GM23338 (cell line): ENCODE measurements at regions not wholly inside any gene's neighbourhood (a gene's known extent, or its start where the extent isn't known, plus 50 kb on each side); places are given as distances from the start of the nearest gene placed in this dataset.

Source experiments
- ATAC-seq: fragments of 200-7000 bp; cut with Tn5 transposase; 3 replicates; pipeline ENCODE4 v1.9.1; 2020
- DNase-seq: peaks from one replicate; pipeline ENCODE4 v3.0.0-alpha.2; 2015; ENCODE audit warnings: low spot score
- H2AFZ ChIP-seq: fragments of 200-600 bp; sonication (generic); 2 replicates; pipeline ENCODE4 v1.8.0; 2016; ENCODE audit warnings: antibody characterized with exemption, mild to moderate bottlenecking, moderate library complexity
- H3F3A ChIP-seq: fragments of 200-600 bp; sonication (generic); replicated peaks from 2 replicates; pipeline ENCODE4 v1.8.0; 2017; ENCODE audit warnings: antibody characterized with exemption, mixed run types, low read depth
- H3K27ac ChIP-seq: fragments of 200-600 bp; sonication (generic); 2 replicates; pipeline ENCODE4 v1.6.1; 2016; ENCODE audit warnings: low read depth
- H3K27me3 ChIP-seq: fragments of 200-600 bp; sonication (generic); 2 replicates; pipeline ENCODE4 v1.8.0; 2016; ENCODE audit warnings: mild to moderate bottlenecking, mixed run types, moderate library complexity; ENCODE audit not compliant: insufficient read depth
- H3K36me3 ChIP-seq: fragments of 200-600 bp; sonication (generic); 2 replicates; pipeline ENCODE4 v1.8.0; 2016; ENCODE audit warnings: mild to moderate bottlenecking; ENCODE audit not compliant: insufficient read depth
- H3K4me1 ChIP-seq: fragments of 200-600 bp; sonication (generic); 2 replicates; pipeline ENCODE4 v1.8.0; 2016; ENCODE audit warnings: mild to moderate bottlenecking, moderate library complexity; ENCODE audit not compliant: insufficient read depth
- H3K4me2 ChIP-seq: fragments of 200-600 bp; sonication (generic); 2 replicates; pipeline ENCODE4 v1.7.1; 2017; ENCODE audit warnings: mixed run types
- H3K4me3 ChIP-seq: fragments of 200-600 bp; sonication (generic); 2 replicates; pipeline ENCODE4 v1.6.1; 2016; ENCODE audit warnings: mixed run types
- H3K79me2 ChIP-seq: fragments of 200-600 bp; sonication (generic); replicated peaks from 2 replicates; pipeline ENCODE4 v1.8.0; 2017; ENCODE audit warnings: mild to moderate bottlenecking; ENCODE audit not compliant: insufficient read depth
- H3K9me2 ChIP-seq: fragments of 200-600 bp; sonication (generic); 2 replicates; pipeline ENCODE4 v1.8.0; 2017; ENCODE audit not compliant: insufficient read depth
- H4K20me1 ChIP-seq: fragments of 200-600 bp; sonication (generic); replicated peaks from 2 replicates; pipeline ENCODE4 v1.8.0; 2017; ENCODE audit warnings: mild to moderate bottlenecking; ENCODE audit not compliant: insufficient read depth
- H3K27ac Mint-ChIP-seq: 2 replicates; pipeline ENCODE4 v1.8.0; 2020; ENCODE audit warnings: inconsistent platforms, mild to moderate bottlenecking, moderate library complexity, mixed read lengths
- H3K27me3 Mint-ChIP-seq: 3 replicates; pipeline ENCODE4 v1.8.0; 2022; ENCODE audit warnings: low read depth, mild to moderate bottlenecking, moderate library complexity, mixed read lengths, inconsistent platforms; ENCODE audit not compliant: insufficient read depth, poor library complexity
- H3K36me3 Mint-ChIP-seq: 3 replicates; pipeline ENCODE4 v1.8.0; 2021; ENCODE audit warnings: low read depth, mild to moderate bottlenecking, inconsistent platforms, moderate library complexity, mixed read lengths
- H3K4me1 Mint-ChIP-seq: 3 replicates; pipeline ENCODE4 v1.8.0; 2020; ENCODE audit warnings: mild to moderate bottlenecking, inconsistent platforms, mixed read lengths
- H3K4me3 Mint-ChIP-seq: 3 replicates; pipeline ENCODE4 v1.8.0; 2021; ENCODE audit warnings: moderate library complexity, mild to moderate bottlenecking, inconsistent platforms, mixed read lengths
- H3K9me3 Mint-ChIP-seq: 3 replicates; pipeline ENCODE4 v1.8.0; 2020; ENCODE audit warnings: moderate library complexity, mild to moderate bottlenecking, inconsistent platforms, mixed read lengths
- CREB1 ChIP-seq: fragments of 250-450 bp; sonication (Bioruptor Pico); IDR thresholded peaks from 2 replicates; pipeline ENCODE4 v1.5.0; 2020; ENCODE audit warnings: low read depth, mild to moderate bottlenecking, moderate library complexity
- CTCF ChIP-seq, 2 experiments: fragments of 200-600 bp in 1 of 2; sonication (generic) in 1 of 2; conservative IDR thresholded peaks; 2 replicates each; pipeline versions ENCODE4 v1.5.1 to v1.6.1; 2016 to 2017; ENCODE audit warnings: antibody characterized with exemption in 2 of 2, low read depth in 2 of 2, mild to moderate bottlenecking in 2 of 2, moderate library complexity in 1 of 2
- ETS1 ChIP-seq: IDR thresholded peaks from 2 replicates; pipeline ENCODE4 v1.6.1; 2016; ENCODE audit warnings: antibody characterized with exemption
- EZH2 ChIP-seq: fragments of 200-600 bp; sonication (generic); IDR thresholded peaks from one replicate; pipeline ENCODE4 v1.8.0; 2017; ENCODE audit warnings: antibody characterized with exemption, mild to moderate bottlenecking, low read depth; ENCODE audit not compliant: unreplicated experiment
- EZH2phosphoT487 ChIP-seq: fragments of 200-600 bp; sonication (generic); IDR thresholded peaks from one replicate; pipeline ENCODE4 v1.8.1; 2018; ENCODE audit warnings: antibody characterized with exemption; ENCODE audit not compliant: unreplicated experiment
- NANOG ChIP-seq: IDR thresholded peaks from 2 replicates; pipeline ENCODE4 v1.6.1; 2016; ENCODE audit warnings: antibody characterized with exemption, borderline replicate concordance
- POLR2AphosphoS5 ChIP-seq: IDR thresholded peaks from 2 replicates; pipeline ENCODE4 v1.6.1; 2016; ENCODE audit warnings: antibody characterized with exemption, low read depth
- REST ChIP-seq: IDR thresholded peaks from one replicate; pipeline ENCODE4 v1.6.1; 2018; ENCODE audit warnings: antibody characterized with exemption; ENCODE audit not compliant: unreplicated experiment
- STAT1 ChIP-seq: IDR thresholded peaks from one replicate; pipeline ENCODE4 v1.6.1; 2016; ENCODE audit warnings: antibody characterized with exemption; ENCODE audit not compliant: unreplicated experiment
- ZNF114 ChIP-seq: fragments of 250-450 bp; sonication (Bioruptor Pico); IDR thresholded peaks from 2 replicates; pipeline ENCODE4 v1.5.0; 2020; ENCODE audit warnings: mild to moderate bottlenecking, moderate library complexity
- ZNF462 ChIP-seq: fragments of 250-450 bp; sonication (Bioruptor Pico); IDR thresholded peaks from 2 replicates; pipeline ENCODE4 v1.5.0; 2020; ENCODE audit warnings: mild to moderate bottlenecking, moderate library complexity

GRCh38 chr12:24415934-24416333, 466.5 kb upstream of the SOX5 start (continued):
- no peak for TF ChIP-seq REST
- no peak for TF ChIP-seq POLR2AphosphoS5
- no peak for TF ChIP-seq EZH2phosphoT487
- TF ChIP-seq CTCF (conservative IDR thresholded peaks at IDR 0.05; ENCODE audit: low read depth in 2 of 2) = no peak
- no peak for TF ChIP-seq STAT1

GRCh38 chr12:24414480-24414879, 465.0 kb upstream of the SOX5 start:
- peak overlapping the region; percentile 34; the same call in 1 of the 2 replicates for H3K4me2 ChIP-seq
- H3K9me3 Mint-ChIP-seq = no peaks in the 10 kb centered on the region
- no peaks in the 10 kb centered on the region for H3K36me3 Mint-ChIP-seq
- H3K27ac ChIP-seq = peak overlapping the region; percentile 55; the same call in 1 of the 2 replicates
- peaks cover 15% of the 10 kb centered on the region for H3K4me1 Mint-ChIP-seq
- H2AFZ ChIP-seq = no peak overlapping the region
- peaks cover 15% of the 10 kb centered on the region for H3K9me2 ChIP-seq
- H4K20me1 ChIP-seq = no peaks in the 10 kb centered on the region
- H3F3A ChIP-seq = no peaks in the 10 kb centered on the region
- H3K27me3 Mint-ChIP-seq = no peaks in the 10 kb centered on the region
- H3K4me3 Mint-ChIP-seq = no peak overlapping the region
- no peaks in the 10 kb centered on the region for H3K79me2 ChIP-seq
- DNase-seq (no peak), ATAC-seq (no peak)
- no peaks in the 10 kb centered on the region for H3K27me3 ChIP-seq
- peaks cover 10% of the 10 kb centered on the region for H3K4me1 ChIP-seq
- H3K27ac Mint-ChIP-seq = peak overlapping the region; percentile 76
- H3K4me3 ChIP-seq = no peak overlapping the region
- no peaks in the 10 kb centered on the region for H3K36me3 ChIP-seq
- TF ChIP-seq ETS1 (no peak), ZNF114 (no peak), NANOG (no peak), CTCF (conservative IDR thresholded peaks at IDR 0.05; ENCODE audit: low read depth in 2 of 2) (no peak), POLR2AphosphoS5 (no peak), EZH2 (no peak), CREB1 (CRISPR knock-in tag) (no peak), ZNF462 (CRISPR knock-in tag) (no peak)
